DOHH2 (cell line): ENCODE measurements at regions not wholly inside any gene's neighbourhood (a gene's known extent, or its start where the extent isn't known, plus 50 kb on each side); places are given as distances from the start of the nearest gene placed in this dataset.

Source experiments
- H3F3A ChIP-seq: fragments of 200-600 bp; sonication (generic), shearing (Covaris generic); 2 replicates; pipeline ENCODE4 v1.6.0; 2016; ENCODE audit warnings: antibody characterized with exemption, mild to moderate bottlenecking; ENCODE audit not compliant: control insufficient read depth, insufficient read depth
- H3K27ac ChIP-seq: fragments of 200-600 bp; sonication (generic); 2 replicates; pipeline ENCODE4 v1.5.1; 2014; ENCODE audit warnings: low read depth, mild to moderate bottlenecking, low read length, moderate library complexity
- H3K27me3 ChIP-seq: fragments of 200-600 bp; sonication (generic); 2 replicates; pipeline ENCODE4 v1.6.1; 2014; ENCODE audit warnings: mild to moderate bottlenecking, low read length, mixed read lengths; ENCODE audit not compliant: control insufficient read depth
- H3K36me3 ChIP-seq: fragments of 200-600 bp; sonication (generic); 2 replicates; pipeline ENCODE4 v1.6.1; 2014; ENCODE audit warnings: mild to moderate bottlenecking, low read length, moderate library complexity, mixed read lengths; ENCODE audit not compliant: control insufficient read depth
- H3K4me1 ChIP-seq: fragments of 200-600 bp; sonication (generic); 2 replicates; pipeline ENCODE4 v1.6.1; 2014; ENCODE audit warnings: mild to moderate bottlenecking, low read length, mixed read lengths; ENCODE audit not compliant: control insufficient read depth
- H3K4me2 ChIP-seq: fragments of 200-600 bp; sonication (generic); 2 replicates; pipeline ENCODE4 v1.6.0; 2014; ENCODE audit warnings: mild to moderate bottlenecking, low read length, moderate library complexity
- H3K4me3 ChIP-seq: fragments of 200-600 bp; sonication (generic); 2 replicates; pipeline ENCODE4 v1.5.1; 2014; ENCODE audit warnings: mild to moderate bottlenecking, low read length, mixed read lengths
- H3K79me2 ChIP-seq: fragments of 200-600 bp; sonication (generic); 2 replicates; pipeline ENCODE4 v1.6.1; 2014; ENCODE audit warnings: mild to moderate bottlenecking, low read length, mixed read lengths; ENCODE audit not compliant: control insufficient read depth
- H3K9me2 ChIP-seq: fragments of 200-600 bp; sonication (generic); replicated peaks from 2 replicates; pipeline ENCODE4 v1.6.1; 2014; ENCODE audit warnings: mild to moderate bottlenecking, low read length, mixed read lengths; ENCODE audit not compliant: control insufficient read depth
- H3K9me3 ChIP-seq: fragments of 200-600 bp; sonication (generic); 2 replicates; pipeline ENCODE4 v1.6.1; 2014; ENCODE audit warnings: antibody characterized with exemption, low read length, mixed read lengths; ENCODE audit not compliant: control insufficient read depth, insufficient read depth
- H4K20me1 ChIP-seq: fragments of 200-600 bp; sonication (generic); 2 replicates; pipeline ENCODE4 v1.6.0; 2014; ENCODE audit warnings: low read depth, mild to moderate bottlenecking, antibody characterized with exemption, low read length, moderate library complexity; ENCODE audit not compliant: control insufficient read depth, insufficient read depth
- EZH2phosphoT487 ChIP-seq: fragments of 200-600 bp; sonication (generic); IDR thresholded peaks from 2 replicates; pipeline ENCODE4 v1.6.1; 2017; ENCODE audit warnings: borderline replicate concordance, mild to moderate bottlenecking, antibody characterized with exemption, low read length, moderate library complexity, mixed read lengths
- TF ChIP-seq, protein P1 (sequence below): fragments of 200-600 bp; sonication (generic); IDR thresholded peaks from one replicate; pipeline ENCODE4 v1.5.1; 2014; ENCODE audit warnings: antibody characterized with exemption, mild to moderate bottlenecking, low read depth, low read length; ENCODE audit not compliant: poor library complexity, severe bottlenecking

- H3K27me3 ChIP-seq, result no peaks in the 10 kb centered on the region
- H3K9me2 ChIP-seq, result no peaks in the 10 kb centered on the region
- H3K4me2 ChIP-seq, result no peak overlapping the region
- no peaks in the 10 kb centered on the region for H4K20me1 ChIP-seq
- H3K4me3 ChIP-seq, result no peak overlapping the region
- H3K36me3 ChIP-seq, result no peaks in the 10 kb centered on the region
- no peaks in the 10 kb centered on the region for H3K9me3 ChIP-seq
- H3F3A ChIP-seq, result no peaks in the 10 kb centered on the region
- no peak for TF ChIP-seq EZH2phosphoT487
- TF ChIP-seq, protein P1, sequence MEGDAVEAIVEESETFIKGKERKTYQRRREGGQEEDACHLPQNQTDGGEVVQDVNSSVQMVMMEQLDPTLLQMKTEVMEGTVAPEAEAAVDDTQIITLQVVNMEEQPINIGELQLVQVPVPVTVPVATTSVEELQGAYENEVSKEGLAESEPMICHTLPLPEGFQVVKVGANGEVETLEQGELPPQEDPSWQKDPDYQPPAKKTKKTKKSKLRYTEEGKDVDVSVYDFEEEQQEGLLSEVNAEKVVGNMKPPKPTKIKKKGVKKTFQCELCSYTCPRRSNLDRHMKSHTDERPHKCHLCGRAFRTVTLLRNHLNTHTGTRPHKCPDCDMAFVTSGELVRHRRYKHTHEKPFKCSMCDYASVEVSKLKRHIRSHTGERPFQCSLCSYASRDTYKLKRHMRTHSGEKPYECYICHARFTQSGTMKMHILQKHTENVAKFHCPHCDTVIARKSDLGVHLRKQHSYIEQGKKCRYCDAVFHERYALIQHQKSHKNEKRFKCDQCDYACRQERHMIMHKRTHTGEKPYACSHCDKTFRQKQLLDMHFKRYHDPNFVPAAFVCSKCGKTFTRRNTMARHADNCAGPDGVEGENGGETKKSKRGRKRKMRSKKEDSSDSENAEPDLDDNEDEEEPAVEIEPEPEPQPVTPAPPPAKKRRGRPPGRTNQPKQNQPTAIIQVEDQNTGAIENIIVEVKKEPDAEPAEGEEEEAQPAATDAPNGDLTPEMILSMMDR, result no peak
- no peaks in the 10 kb centered on the region for H3K4me1 ChIP-seq
- no peak overlapping the region for H3K27ac ChIP-seq
- H3K79me2 ChIP-seq, result no peaks in the 10 kb centered on the region
Observed at GRCh38 chr18:24913507-24914170, 438.3 kb downstream of the ZNF521 start.

DNA sequence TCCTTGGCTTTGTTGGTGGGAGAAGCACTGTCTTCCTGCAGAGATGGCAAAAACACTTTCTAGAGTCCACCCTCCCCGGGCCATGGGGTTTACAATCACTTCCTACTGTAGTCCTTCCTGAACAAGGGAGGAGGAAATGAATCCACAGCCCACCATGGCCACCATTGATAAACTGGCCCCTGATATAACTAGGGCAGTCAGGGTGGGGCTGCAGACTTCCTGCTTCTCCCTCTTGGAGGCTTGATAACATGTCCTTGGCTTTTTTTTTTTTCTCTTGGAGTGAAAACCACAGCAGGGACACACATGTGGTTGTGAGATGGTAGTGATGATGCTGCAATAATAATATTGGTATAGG lies 437.8 kb downstream of the ZNF521 start:
- Histone ChIP-seq H3K4me2 (no peak overlapping the region), H4K20me1 (no peaks in the 10 kb centered on the region), H3F3A (no peaks in the 10 kb centered on the region), H3K27me3 (no peaks in the 10 kb centered on the region), H3K79me2 (no peaks in the 10 kb centered on the region), H3K9me2 (no peaks in the 10 kb centered on the region), H3K36me3 (no peaks in the 10 kb centered on the region), H3K4me1 (no peaks in the 10 kb centered on the region), H3K27ac (no peak overlapping the region), H3K9me3 (no peaks in the 10 kb centered on the region), H3K4me3 (no peak overlapping the region)
- TF ChIP-seq EZH2phosphoT487, result no peak
- TF ChIP-seq, protein P1, result no peak

- Histone ChIP-seq H3K36me3 (no peaks in the 10 kb centered on the region), H4K20me1 (no peaks in the 10 kb centered on the region), H3K4me1 (no peaks in the 10 kb centered on the region), H3K4me2 (no peak overlapping the region), H3K9me2 (no peaks in the 10 kb centered on the region), H3K27me3 (no peaks in the 10 kb centered on the region), H3K79me2 (no peaks in the 10 kb centered on the region), H3K27ac (no peak overlapping the region), H3F3A (no peaks in the 10 kb centered on the region), H3K4me3 (no peak overlapping the region), H3K9me3 (no peaks in the 10 kb centered on the region)
- TF ChIP-seq EZH2phosphoT487, result no peak
- TF ChIP-seq, protein P1, result no peak
Observed at GRCh38 chr18:24914685-24915084, 437.3 kb downstream of the ZNF521 start.
